ENCODE measurements at regions not wholly inside any gene's neighbourhood (a gene's known extent, or its start where the extent isn't known, plus 50 kb on each side); places are given as distances from the start of the nearest gene placed in this dataset.

- Histone ChIP-seq H3K4me1 (ENCODE audit: control insufficient read depth, low read length) (no peaks in the 10 kb centered on the region), H3K27ac (ENCODE audit: low read depth, low read length) (no peak overlapping the region), H3K27me3 (ENCODE audit: control insufficient read depth, low read length) (no peaks in the 10 kb centered on the region), H3K4me3 (ENCODE audit: low read length) (no peak overlapping the region), H4K20me1 (ENCODE audit: control insufficient read depth, insufficient read depth, low read depth, low read length) (no peaks in the 10 kb centered on the region), H3F3A (ENCODE audit: control insufficient read depth, insufficient read depth) (no peaks in the 10 kb centered on the region), H3K9me2 (replicated peaks; ENCODE audit: control insufficient read depth, low read length) (no peaks in the 10 kb centered on the region), H3K36me3 (ENCODE audit: control insufficient read depth, low read length) (no peaks in the 10 kb centered on the region), H3K9me3 (ENCODE audit: control insufficient read depth, insufficient read depth, low read length) (no peaks in the 10 kb centered on the region), H3K79me2 (ENCODE audit: control insufficient read depth, low read length) (no peaks in the 10 kb centered on the region), H3K4me2 (ENCODE audit: low read length) (no peak overlapping the region)
- no peak for TF ChIP-seq EZH2phosphoT487 (IDR thresholded peaks at IDR 0.05; ENCODE audit: borderline replicate concordance, low read length)
- TF ChIP-seq CTCF (IDR thresholded peaks at IDR 0.05; ENCODE audit: low read depth, low read length, poor library complexity, severe bottlenecking), result no peak
Observed at GRCh38 chr4:62429297-62429696, 1229.2 kb downstream of the ADGRL3 start.

GRCh38 chr4:62415256-62415655 is 1215.1 kb downstream of the ADGRL3 start:
- TF ChIP-seq EZH2phosphoT487 (IDR thresholded peaks at IDR 0.05; ENCODE audit: borderline replicate concordance, low read length), result no peak
- TF ChIP-seq CTCF (IDR thresholded peaks at IDR 0.05; ENCODE audit: low read depth, low read length, poor library complexity, severe bottlenecking), result no peak

GRCh38 chr4:62414563-62414962 is 1214.4 kb downstream of the ADGRL3 start:
- Histone ChIP-seq H3K4me1 (ENCODE audit: control insufficient read depth, low read length) (no peaks in the 10 kb centered on the region), H3K9me2 (replicated peaks; ENCODE audit: control insufficient read depth, low read length) (no peaks in the 10 kb centered on the region), H3K9me3 (ENCODE audit: control insufficient read depth, insufficient read depth, low read length) (no peaks in the 10 kb centered on the region), H3F3A (ENCODE audit: control insufficient read depth, insufficient read depth) (no peaks in the 10 kb centered on the region), H4K20me1 (ENCODE audit: control insufficient read depth, insufficient read depth, low read depth, low read length) (no peaks in the 10 kb centered on the region), H3K27me3 (ENCODE audit: control insufficient read depth, low read length) (no peaks in the 10 kb centered on the region), H3K36me3 (ENCODE audit: control insufficient read depth, low read length) (no peaks in the 10 kb centered on the region), H3K4me2 (ENCODE audit: low read length) (no peak overlapping the region), H3K4me3 (ENCODE audit: low read length) (no peak overlapping the region), H3K79me2 (ENCODE audit: control insufficient read depth, low read length) (no peaks in the 10 kb centered on the region), H3K27ac (ENCODE audit: low read depth, low read length) (no peak overlapping the region)
- TF ChIP-seq EZH2phosphoT487 (IDR thresholded peaks at IDR 0.05; ENCODE audit: borderline replicate concordance, low read length) (no peak), CTCF (IDR thresholded peaks at IDR 0.05; ENCODE audit: low read depth, low read length, poor library complexity, severe bottlenecking) (no peak)

More at GRCh38 chr4:62415256-62415655, 1215.1 kb downstream of the ADGRL3 start:
- H3K27ac ChIP-seq (ENCODE audit: low read depth, low read length), result no peak overlapping the region
- no peak overlapping the region for H3K4me2 ChIP-seq (ENCODE audit: low read length)
- no peaks in the 10 kb centered on the region for H3F3A ChIP-seq (ENCODE audit: control insufficient read depth, insufficient read depth)
- H3K4me1 ChIP-seq (ENCODE audit: control insufficient read depth, low read length), result no peaks in the 10 kb centered on the region
- H3K4me3 ChIP-seq (ENCODE audit: low read length), result no peak overlapping the region
- H3K9me2 ChIP-seq (replicated peaks; ENCODE audit: control insufficient read depth, low read length), result no peaks in the 10 kb centered on the region
- no peaks in the 10 kb centered on the region for H3K36me3 ChIP-seq (ENCODE audit: control insufficient read depth, low read length)
- H4K20me1 ChIP-seq (ENCODE audit: control insufficient read depth, insufficient read depth, low read depth, low read length), result no peaks in the 10 kb centered on the region
- H3K27me3 ChIP-seq (ENCODE audit: control insufficient read depth, low read length), result no peaks in the 10 kb centered on the region
- no peaks in the 10 kb centered on the region for H3K79me2 ChIP-seq (ENCODE audit: control insufficient read depth, low read length)
- no peaks in the 10 kb centered on the region for H3K9me3 ChIP-seq (ENCODE audit: control insufficient read depth, insufficient read depth, low read length)

Measured in DOHH2 (cell line).